ENCODE measurements at regions not wholly inside any gene's neighbourhood (a gene's known extent, or its start where the extent isn't known, plus 50 kb on each side); places are given as distances from the start of the nearest gene placed in this dataset.

- DNase-seq (ENCODE audit: insufficient read length, low spot score) (no peak), FAIRE-seq (no peak)
- TF ChIP-seq POLR2A (IDR thresholded peaks at IDR 0.05; ENCODE audit: low read depth, low read length), result no peak
Measured at GRCh38 chr18:51881394-51881793, 458.6 kb upstream of the DCC start.

- no peak for TF ChIP-seq POLR2A (IDR thresholded peaks at IDR 0.05; ENCODE audit: low read depth, low read length)
- no peak for DNase-seq (ENCODE audit: insufficient read length, low spot score)
- no peak for FAIRE-seq
Measured at GRCh38 chr18:51884039-51884438, 456.0 kb upstream of the DCC start.

GRCh38 chr18:51890762-51891161 lies 449.2 kb upstream of the DCC start:
- no peak for TF ChIP-seq POLR2A (IDR thresholded peaks at IDR 0.05; ENCODE audit: low read depth, low read length)
- FAIRE-seq (no peak), DNase-seq (ENCODE audit: insufficient read length, low spot score) (no peak)

GRCh38 chr18:51891876-51892275 lies 448.1 kb upstream of the DCC start:
- DNase-seq (ENCODE audit: insufficient read length, low spot score), result no peak
- FAIRE-seq, result no peak

GRCh38 chr18:51897884-51898283 lies 442.1 kb upstream of the DCC start:
- FAIRE-seq (no peak), DNase-seq (ENCODE audit: insufficient read length, low spot score) (no peak)
- no peak for TF ChIP-seq POLR2A (IDR thresholded peaks at IDR 0.05; ENCODE audit: low read depth, low read length)

More at GRCh38 chr18:51891876-51892275, 448.1 kb upstream of the DCC start:
- no peak for TF ChIP-seq POLR2A (IDR thresholded peaks at IDR 0.05; ENCODE audit: low read depth, low read length)

GRCh38 chr18:51907687-51908597 lies 432.1 kb upstream of the DCC start:
- TF ChIP-seq POLR2A (IDR thresholded peaks at IDR 0.05; ENCODE audit: low read depth, low read length), result no peak
- DNase-seq (ENCODE audit: insufficient read length, low spot score) (no peak), FAIRE-seq (no peak)

- FAIRE-seq (no peak), DNase-seq (ENCODE audit: insufficient read length, low spot score) (no peak)
- TF ChIP-seq POLR2A (IDR thresholded peaks at IDR 0.05; ENCODE audit: low read depth, low read length), result no peak
Measured at GRCh38 chr18:51908598-51908944, 431.4 kb upstream of the DCC start.

- FAIRE-seq, result no peak
Measured at GRCh38 chr18:51911584-51911983, 428.4 kb upstream of the DCC start.

GRCh38 chr18:51912381-51912780 lies 427.6 kb upstream of the DCC start:
- TF ChIP-seq POLR2A (IDR thresholded peaks at IDR 0.05; ENCODE audit: low read depth, low read length), result no peak
- DNase-seq (ENCODE audit: insufficient read length, low spot score) (no peak), FAIRE-seq (no peak)

More at GRCh38 chr18:51911584-51911983, 428.4 kb upstream of the DCC start:
- no peak for TF ChIP-seq POLR2A (IDR thresholded peaks at IDR 0.05; ENCODE audit: low read depth, low read length)
- no peak for DNase-seq (ENCODE audit: insufficient read length, low spot score)

- DNase-seq (ENCODE audit: insufficient read length, low spot score) (no peak), FAIRE-seq (no peak)
- no peak for TF ChIP-seq POLR2A (IDR thresholded peaks at IDR 0.05; ENCODE audit: low read depth, low read length)
Measured at GRCh38 chr18:51915176-51915575, 424.8 kb upstream of the DCC start.

- no peak for DNase-seq (ENCODE audit: insufficient read length, low spot score)
- no peak for FAIRE-seq
- no peak for TF ChIP-seq POLR2A (IDR thresholded peaks at IDR 0.05; ENCODE audit: low read depth, low read length)
Measured at GRCh38 chr18:51921862-51922261, 418.1 kb upstream of the DCC start.

GRCh38 chr18:51933903-51934302 lies 406.1 kb upstream of the DCC start:
- FAIRE-seq (no peak), DNase-seq (ENCODE audit: insufficient read length, low spot score) (no peak)
- TF ChIP-seq POLR2A (IDR thresholded peaks at IDR 0.05; ENCODE audit: low read depth, low read length), result no peak

- no peak for FAIRE-seq
- DNase-seq (ENCODE audit: insufficient read length, low spot score), result no peak
Measured at GRCh38 chr18:51936115-51936514, 403.9 kb upstream of the DCC start.

GRCh38 chr18:51941999-51942398 lies 398.0 kb upstream of the DCC start:
- DNase-seq (ENCODE audit: insufficient read length, low spot score) (no peak), FAIRE-seq (no peak)
- TF ChIP-seq POLR2A (IDR thresholded peaks at IDR 0.05; ENCODE audit: low read depth, low read length), result no peak

More at GRCh38 chr18:51936115-51936514, 403.9 kb upstream of the DCC start:
- TF ChIP-seq POLR2A (IDR thresholded peaks at IDR 0.05; ENCODE audit: low read depth, low read length), result no peak

GRCh38 chr18:51943281-51943680 lies 396.7 kb upstream of the DCC start:
- no peak for FAIRE-seq

More at GRCh38 chr18:51943281-51943680, 396.7 kb upstream of the DCC start:
- TF ChIP-seq POLR2A (IDR thresholded peaks at IDR 0.05; ENCODE audit: low read depth, low read length), result no peak
- DNase-seq (ENCODE audit: insufficient read length, low spot score), result no peak
